ENCODE measurements at regions not wholly inside any gene's neighbourhood (a gene's known extent, or its start where the extent isn't known, plus 50 kb on each side); places are given as distances from the start of the nearest gene placed in this dataset.

GRCh38 chr12:74781991-74782485, 244.4 kb downstream of the ATXN7L3B start:
- H3K4me3 Mint-ChIP-seq (ENCODE audit: unreplicated experiment) = no peak overlapping the region
- peaks cover 42% of the 10 kb centered on the region for H3K4me1 Mint-ChIP-seq (ENCODE audit: unreplicated experiment)
- H3K27ac Mint-ChIP-seq (ENCODE audit: unreplicated experiment) = peak overlapping the region; percentile 75
- no peak for TF ChIP-seq CTCF (IDR thresholded peaks at IDR 0.05)
- DNase-seq (ENCODE audit: extremely low spot score, unreplicated experiment) = no peak
- no peaks in the 10 kb centered on the region for H3K27me3 Mint-ChIP-seq (ENCODE audit: unreplicated experiment)
- no peaks in the 10 kb centered on the region for H3K36me3 Mint-ChIP-seq (ENCODE audit: unreplicated experiment)
- no peaks in the 10 kb centered on the region for H3K9me3 Mint-ChIP-seq (ENCODE audit: unreplicated experiment)

DNA sequence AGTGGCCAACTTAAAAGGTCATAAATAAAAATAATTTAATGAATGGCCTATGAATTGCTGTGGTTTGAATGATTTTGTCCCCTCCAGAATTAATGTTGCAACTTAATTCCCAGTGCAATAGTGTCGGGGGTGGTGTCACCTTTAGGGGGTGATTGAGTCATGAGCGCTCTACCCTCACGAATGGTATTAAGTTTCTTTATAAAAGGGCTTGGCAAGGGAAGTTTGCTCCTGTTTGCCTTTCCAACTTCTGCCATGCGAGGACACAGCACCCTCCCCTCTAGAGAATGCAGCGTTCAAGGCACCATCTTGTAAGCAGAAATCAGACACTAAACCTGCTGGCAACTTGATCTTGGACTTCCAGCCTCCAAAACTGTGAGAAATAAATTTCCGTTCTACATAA, 253.3 kb downstream of the ATXN7L3B start:
- no peaks in the 10 kb centered on the region for H3K36me3 Mint-ChIP-seq (ENCODE audit: unreplicated experiment)
- TF ChIP-seq CTCF (IDR thresholded peaks at IDR 0.05) = no peak
- H3K27me3 Mint-ChIP-seq (ENCODE audit: unreplicated experiment) = no peaks in the 10 kb centered on the region
- no peak for DNase-seq (ENCODE audit: extremely low spot score, unreplicated experiment)
- H3K4me1 Mint-ChIP-seq (ENCODE audit: unreplicated experiment) = peaks cover 3% of the 10 kb centered on the region
- H3K4me3 Mint-ChIP-seq (ENCODE audit: unreplicated experiment) = no peak overlapping the region
- peaks cover 4% of the 10 kb centered on the region for H3K9me3 Mint-ChIP-seq (ENCODE audit: unreplicated experiment)
- no peak overlapping the region for H3K27ac Mint-ChIP-seq (ENCODE audit: unreplicated experiment)

DNA sequence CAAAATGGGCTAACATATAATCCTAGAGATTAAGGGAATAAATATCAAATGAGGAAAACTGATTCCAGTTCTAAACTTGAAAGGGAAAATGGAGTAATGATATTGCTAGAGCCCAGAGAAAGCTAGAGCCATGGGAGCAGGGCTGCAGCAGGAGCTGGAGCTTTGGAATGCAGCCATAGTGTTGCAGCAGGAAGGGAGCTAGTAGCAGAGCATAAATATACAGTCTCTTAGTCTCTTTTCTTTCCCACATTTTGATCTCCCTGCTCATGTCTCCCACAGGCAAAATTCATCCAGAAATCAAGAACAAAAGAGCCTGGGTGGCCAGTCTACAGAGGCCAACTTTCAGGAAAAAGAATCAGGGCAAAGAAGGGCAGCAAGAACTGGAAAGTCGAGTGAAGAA, 253.7 kb downstream of the ATXN7L3B start:
- no peak overlapping the region for H3K4me3 Mint-ChIP-seq (ENCODE audit: unreplicated experiment)
- no peaks in the 10 kb centered on the region for H3K36me3 Mint-ChIP-seq (ENCODE audit: unreplicated experiment)
- DNase-seq (ENCODE audit: extremely low spot score, unreplicated experiment) = no peak
- no peak for TF ChIP-seq CTCF (IDR thresholded peaks at IDR 0.05)
- no peak overlapping the region for H3K27ac Mint-ChIP-seq (ENCODE audit: unreplicated experiment)
- peaks cover 4% of the 10 kb centered on the region for H3K9me3 Mint-ChIP-seq (ENCODE audit: unreplicated experiment)
- H3K27me3 Mint-ChIP-seq (ENCODE audit: unreplicated experiment) = no peaks in the 10 kb centered on the region
- peaks cover 3% of the 10 kb centered on the region for H3K4me1 Mint-ChIP-seq (ENCODE audit: unreplicated experiment)

GRCh38 chr12:74794522-74794921, 256.9 kb downstream of the ATXN7L3B start:
- peaks cover under 1% of the 10 kb centered on the region for H3K9me3 Mint-ChIP-seq (ENCODE audit: unreplicated experiment)
- peaks cover 3% of the 10 kb centered on the region for H3K4me1 Mint-ChIP-seq (ENCODE audit: unreplicated experiment)
- no peak overlapping the region for H3K27ac Mint-ChIP-seq (ENCODE audit: unreplicated experiment)
- no peak overlapping the region for H3K4me3 Mint-ChIP-seq (ENCODE audit: unreplicated experiment)
- DNase-seq (ENCODE audit: extremely low spot score, unreplicated experiment) = no peak
- H3K27me3 Mint-ChIP-seq (ENCODE audit: unreplicated experiment) = no peaks in the 10 kb centered on the region
- TF ChIP-seq CTCF (IDR thresholded peaks at IDR 0.05) = no peak
- H3K36me3 Mint-ChIP-seq (ENCODE audit: unreplicated experiment) = no peaks in the 10 kb centered on the region

DNA sequence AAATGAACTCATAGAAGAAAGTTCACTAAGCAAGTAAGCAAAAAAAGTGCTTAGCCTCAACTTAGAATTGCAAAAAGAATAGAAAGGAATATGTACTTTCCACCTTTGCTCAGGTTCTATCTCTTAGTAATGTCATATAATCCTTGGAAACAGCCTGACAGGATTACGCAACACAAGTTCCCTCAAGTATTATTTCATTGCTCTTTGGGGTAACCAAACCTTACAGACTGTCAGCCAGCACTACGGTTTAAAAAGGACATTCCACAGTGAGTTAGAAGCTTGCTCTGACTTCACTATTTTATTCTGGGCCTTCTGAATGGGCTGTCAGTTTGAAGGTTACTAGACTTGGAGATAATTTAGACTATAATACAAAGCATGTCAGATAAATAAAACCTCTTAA, 264.0 kb downstream of the ATXN7L3B start:
- no peak overlapping the region for H3K27ac Mint-ChIP-seq (ENCODE audit: unreplicated experiment)
- no peak overlapping the region for H3K4me3 Mint-ChIP-seq (ENCODE audit: unreplicated experiment)
- no peak for DNase-seq (ENCODE audit: extremely low spot score, unreplicated experiment)
- H3K4me1 Mint-ChIP-seq (ENCODE audit: unreplicated experiment) = no peaks in the 10 kb centered on the region
- H3K27me3 Mint-ChIP-seq (ENCODE audit: unreplicated experiment) = peaks cover 4% of the 10 kb centered on the region
- H3K9me3 Mint-ChIP-seq (ENCODE audit: unreplicated experiment) = no peaks in the 10 kb centered on the region
- TF ChIP-seq CTCF (IDR thresholded peaks at IDR 0.05) = no peak
- no peaks in the 10 kb centered on the region for H3K36me3 Mint-ChIP-seq (ENCODE audit: unreplicated experiment)
